Activated CD8-positive, alpha-beta memory T cell treated with anti-CD3 and anti-CD28 coated beads for 4 hours (primary cell): ENCODE measurements at regions not wholly inside any gene's neighbourhood (a gene's known extent, or its start where the extent isn't known, plus 50 kb on each side); places are given as distances from the start of the nearest gene placed in this dataset.
"Not testable (repeated sequence)": the region's sequence is repeated elsewhere in the genome, so short reads cannot be mapped to it uniquely, and the experiment has no call there.

Experiments
- DNase-seq, 2 donors: peaks; one replicate each; pipeline ENCODE4 v3.0.0-alpha.2; 2020; ENCODE audit warnings: low read depth in 2 of 2

DNA sequence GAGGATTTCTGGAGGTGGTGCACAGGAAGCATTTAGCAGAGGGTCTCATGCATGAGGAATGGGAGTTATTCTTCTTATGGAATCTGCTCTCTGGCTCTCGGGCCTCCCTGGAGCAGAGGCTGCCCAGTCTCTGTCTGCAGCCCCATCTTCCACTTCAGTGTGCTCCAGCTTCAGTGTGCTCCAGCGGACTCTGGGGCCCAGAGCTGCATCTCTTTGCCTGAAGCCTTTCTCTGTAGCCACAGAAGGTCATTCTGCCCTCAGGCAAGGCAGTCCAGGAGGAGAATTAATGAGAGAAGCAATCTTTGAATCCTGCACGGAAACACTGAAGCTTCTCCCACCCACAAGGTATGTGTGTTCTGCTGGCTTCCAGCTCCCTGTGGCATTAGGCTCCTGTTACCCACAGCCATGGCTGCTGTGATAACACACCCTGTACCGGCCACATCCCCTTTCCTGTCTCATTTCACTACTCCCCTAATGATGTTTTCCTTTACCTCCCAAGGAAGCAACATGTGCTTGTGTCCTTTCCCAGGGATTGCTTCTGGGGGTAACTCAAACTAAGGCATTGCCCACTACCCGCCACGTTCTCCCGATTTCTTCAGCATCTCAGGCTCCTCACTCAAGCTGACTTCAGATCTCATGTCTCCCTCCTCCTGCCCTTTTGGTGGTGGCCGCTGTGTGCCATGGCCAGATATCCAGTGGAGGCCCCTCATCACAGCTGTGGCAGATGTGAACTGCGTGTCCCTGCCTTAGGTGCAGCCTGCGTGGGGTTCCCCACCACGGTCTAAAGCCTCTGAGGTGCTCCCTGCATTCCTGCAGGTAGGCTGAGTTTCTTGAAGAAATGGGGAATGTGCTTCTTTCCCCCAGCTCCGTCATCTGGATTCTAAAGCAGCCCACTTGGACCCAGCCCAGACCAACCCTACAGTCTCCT is 181.2 kb upstream of the GALNT2 start:
- DNase-seq: no peak

DNA sequence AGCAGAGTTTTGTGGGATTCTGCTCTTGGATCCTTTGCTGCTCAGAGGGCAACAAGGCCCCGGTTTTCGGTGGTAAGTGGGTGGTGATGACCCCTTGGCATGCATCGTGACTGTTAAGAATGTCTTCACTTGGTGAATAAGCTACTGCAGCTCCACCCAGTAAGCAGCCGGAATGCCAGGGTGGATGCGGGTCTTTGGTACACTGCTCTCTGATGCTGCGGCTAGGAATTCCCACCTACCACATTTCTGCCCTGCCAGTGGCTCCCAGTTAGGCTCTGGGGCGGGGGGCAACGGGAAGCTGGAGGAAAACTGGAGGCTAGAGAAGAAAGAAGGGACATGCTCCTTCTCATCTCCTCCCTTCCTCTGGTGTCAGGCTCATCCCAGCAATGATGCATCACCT is 180.4 kb upstream of the GALNT2 start:
- DNase-seq: no peak

DNA sequence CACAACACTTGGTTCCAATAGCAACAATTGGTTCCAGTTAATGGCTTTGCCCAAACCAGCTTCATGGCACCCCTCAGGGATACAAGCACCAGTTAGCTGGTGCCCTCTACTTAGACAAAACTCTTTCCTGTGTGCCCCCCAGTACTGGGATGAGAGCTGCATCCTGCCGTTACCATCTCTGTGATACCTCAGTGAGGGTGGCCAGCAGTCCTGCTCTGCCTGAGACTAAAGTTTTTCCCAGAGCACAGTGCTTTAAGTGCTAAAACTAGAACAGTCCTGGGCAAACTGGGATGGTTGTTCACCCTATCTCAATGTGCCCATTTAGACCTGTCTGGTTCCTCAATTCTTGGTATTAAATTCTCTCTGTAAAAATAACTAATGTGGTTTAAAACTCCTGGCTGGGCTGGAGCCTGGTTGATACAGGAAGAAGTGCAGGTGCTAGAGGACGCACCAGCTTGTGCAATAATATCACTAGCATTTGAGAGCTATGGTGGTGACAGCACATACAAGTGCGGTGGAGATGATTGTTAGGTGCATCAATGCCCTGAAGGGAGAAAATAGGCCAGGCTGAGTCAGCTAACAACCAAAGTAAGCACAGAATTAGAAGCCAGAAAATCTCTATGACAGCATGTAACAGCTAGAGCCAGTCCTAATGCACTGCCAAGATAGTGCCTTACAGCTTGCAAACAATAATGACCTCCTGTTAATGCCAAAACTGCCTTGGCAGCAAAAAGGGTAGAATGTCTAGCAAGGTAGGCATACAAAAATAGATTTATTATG is 179.8 kb upstream of the GALNT2 start:
- DNase-seq: no peak

DNA sequence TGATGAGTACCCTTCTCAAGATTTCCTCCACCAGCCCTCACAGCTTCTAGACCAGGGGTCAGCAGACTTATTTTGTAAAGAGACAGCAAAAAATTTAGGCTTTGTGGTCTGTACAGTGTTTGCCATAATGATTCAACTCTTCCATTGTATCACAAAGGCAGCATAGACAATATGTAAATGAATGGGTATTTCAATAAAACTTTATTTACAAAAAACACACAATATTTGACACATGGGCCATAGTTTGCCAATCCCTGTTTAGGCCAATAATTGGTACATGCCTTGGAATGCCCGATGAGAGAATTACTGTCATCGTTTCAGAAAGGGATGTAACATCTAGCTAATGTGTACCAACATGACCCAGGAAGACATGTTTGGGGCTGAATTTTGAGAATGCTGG is 178.9 kb upstream of the GALNT2 start:
- no peak for DNase-seq

DNA sequence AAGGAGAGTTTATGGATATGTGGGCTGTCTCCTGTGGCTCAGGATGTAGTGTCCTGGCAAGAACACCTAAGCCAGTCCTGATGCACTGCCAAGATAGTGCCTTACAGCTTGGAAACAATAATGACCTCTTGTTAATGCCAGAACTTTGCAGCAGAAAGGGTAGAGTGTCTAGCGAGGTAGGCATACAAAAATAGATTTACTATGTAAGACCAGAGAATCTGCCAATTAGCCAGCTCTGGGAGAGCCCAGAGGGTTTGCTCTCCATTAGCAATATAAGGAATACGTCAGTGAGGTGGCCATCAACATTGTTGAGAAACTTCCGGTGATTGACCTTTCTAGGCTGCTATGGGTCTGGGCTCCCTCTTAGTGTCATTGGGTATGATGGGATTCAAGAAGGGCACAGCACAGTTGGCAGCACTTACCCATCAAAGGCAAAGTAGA is 178.5 kb upstream of the GALNT2 start:
- DNase-seq: no peak

DNA sequence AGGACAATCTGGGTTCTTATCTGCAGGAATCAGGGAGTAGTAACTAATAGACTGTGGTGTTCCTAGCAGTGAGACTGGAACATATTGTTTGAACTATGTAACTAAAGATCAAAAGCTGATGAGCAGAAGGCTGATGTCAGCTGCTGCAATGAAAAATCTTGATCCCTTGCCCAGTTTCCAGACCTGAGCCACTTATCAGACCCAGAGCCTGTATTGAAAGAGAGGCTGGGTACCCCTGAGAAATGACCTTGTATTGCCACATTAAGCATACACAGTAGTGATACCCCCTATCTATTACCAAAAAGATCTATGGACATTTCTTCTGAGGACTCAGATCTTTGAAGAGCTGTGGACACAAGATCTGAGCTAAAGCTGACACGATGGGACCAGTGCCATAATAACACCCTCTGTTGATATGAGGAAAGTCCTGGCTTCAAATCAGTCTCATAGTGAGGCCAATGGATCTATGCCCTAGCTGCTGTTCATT is 178.0 kb upstream of the GALNT2 start:
- no peak for DNase-seq

DNA sequence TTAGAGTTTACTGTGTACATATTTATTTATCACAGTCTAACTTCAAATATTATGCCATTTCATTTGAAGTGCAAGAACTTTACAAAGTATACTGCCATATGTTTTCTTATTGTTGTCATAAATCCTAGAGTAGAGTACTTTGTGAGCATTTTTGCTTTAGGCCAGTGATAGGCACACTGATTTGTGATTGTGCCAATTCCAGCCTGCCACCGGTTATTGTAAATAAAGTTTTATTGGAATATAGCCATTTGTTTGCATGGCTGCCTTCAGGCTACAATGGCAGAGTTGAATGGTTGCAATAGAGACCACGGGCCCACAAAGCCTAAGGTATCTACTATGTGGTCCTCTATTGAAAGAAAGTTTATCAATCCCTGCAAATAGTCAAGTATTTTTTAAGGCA is 175.8 kb upstream of the GALNT2 start:
- no peak for DNase-seq

DNA sequence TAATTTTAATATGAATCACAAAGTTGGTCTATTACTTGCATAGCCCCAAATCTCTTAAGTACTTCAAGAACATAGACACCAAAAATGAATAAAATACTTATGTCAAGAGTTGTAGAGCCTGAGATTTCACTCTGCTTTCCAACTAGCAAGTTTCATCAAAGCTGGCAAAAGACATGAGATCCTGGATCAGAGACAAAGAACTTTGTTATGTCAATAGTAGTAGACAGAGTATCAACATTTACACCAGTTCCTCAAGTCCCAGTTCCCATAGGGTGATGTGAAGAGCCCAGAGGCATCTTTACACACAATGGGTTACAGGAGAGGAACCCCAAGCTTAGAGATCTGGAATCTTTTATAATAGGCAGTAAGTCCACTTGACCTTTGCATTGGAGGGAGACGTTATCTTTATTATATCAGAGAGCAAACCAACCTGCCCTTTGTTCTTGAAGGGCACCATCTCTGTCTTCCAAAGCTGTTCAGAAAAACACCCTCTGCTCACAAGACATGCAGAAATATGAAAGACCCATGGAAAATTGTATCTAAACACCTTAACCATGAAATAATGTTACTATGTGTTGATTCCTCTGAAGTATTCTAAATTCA is 174.4 kb upstream of the GALNT2 start:
- DNase-seq: no peak

DNA sequence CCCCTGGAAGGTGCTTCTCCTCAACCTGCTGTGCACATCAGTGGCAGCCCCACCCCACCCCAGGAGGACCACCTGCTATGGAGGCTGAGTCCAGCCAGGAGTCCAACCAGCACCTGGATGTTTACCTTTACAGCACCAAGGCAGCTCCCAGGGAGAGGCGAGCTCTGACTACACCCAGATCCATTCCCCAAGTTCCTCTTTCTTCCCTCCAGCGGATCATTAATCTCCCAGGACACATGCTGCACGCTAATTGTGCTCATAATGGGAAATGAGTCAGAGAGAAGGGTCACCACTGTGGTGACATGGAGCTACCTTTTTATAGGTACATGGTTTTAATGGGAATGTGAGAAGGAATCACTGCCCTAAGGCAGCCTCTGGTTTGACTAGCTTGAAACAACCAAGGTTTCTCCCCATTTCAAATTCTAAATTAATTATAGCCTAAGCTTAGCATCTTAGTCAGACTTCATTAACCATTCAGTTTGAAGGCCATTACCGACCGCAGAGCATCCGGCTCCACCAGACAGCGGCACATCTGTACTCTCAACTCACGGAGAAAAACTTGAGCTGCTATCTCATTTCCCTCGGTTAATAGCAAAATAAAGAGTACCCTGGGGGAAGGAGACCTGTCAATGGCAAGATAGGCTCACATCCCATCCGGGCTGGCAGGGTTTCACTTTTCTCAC is 173.1 kb upstream of the GALNT2 start:
- no peak for DNase-seq

DNA sequence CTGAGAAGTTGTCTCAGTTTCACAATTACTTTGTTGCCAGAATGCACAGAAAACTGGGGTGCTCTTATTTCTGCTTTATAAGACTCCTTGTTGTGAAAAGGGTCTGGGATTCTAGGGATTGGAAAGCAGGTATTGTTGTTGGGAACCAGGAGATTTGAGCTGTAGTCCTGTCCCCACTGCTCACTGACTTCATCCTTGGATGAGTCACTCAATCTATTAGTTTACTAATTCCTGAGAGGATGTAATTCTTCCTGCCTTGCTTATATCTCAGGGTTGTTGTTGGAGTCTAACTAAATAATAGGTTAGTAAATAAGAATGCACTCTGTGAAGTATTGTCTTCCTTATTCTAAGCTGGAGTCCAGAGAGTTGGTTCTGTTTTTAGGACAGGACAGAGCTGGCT is 172.5 kb upstream of the GALNT2 start:
- DNase-seq: no peak

DNA sequence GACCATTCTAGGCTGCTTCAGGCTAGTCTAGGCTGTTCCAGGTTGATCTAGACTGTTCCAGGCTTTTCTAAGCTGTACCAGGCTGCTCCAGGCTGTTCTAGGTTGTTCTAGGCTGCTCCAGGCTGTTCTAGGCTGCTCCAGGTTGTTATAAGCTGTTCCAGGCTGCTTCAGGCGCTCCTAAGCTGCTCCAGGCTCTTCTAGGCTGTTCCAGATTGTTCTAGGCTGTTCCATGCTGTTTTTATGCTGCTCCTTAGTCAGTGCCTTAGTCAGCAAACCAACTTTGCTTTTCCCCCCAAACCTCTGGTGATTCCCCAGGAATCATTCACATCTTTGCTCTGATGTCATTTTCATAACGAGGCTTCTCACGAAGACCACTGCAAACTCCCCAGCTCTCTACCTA is 171.4 kb upstream of the GALNT2 start:
- no peak for DNase-seq

DNA sequence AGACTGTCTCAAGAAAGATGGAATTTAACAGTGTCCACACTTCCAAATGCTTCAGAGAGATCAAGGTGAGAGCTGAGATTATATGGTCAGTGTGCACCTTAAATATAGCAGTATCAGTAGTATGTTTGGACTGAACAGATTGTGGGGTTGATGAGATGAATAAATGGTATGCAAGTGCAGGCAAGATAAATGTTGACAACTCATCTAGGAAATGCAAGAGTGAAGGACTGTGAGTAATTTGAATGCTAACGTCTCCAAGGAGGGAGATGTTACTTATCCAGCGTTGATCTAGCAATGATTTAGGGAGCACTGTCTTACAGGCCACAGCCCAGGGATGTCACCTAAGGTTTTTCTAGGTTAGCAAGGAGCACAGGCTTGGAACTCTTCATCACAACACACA is 170.7 kb upstream of the GALNT2 start:
- no peak for DNase-seq

DNA sequence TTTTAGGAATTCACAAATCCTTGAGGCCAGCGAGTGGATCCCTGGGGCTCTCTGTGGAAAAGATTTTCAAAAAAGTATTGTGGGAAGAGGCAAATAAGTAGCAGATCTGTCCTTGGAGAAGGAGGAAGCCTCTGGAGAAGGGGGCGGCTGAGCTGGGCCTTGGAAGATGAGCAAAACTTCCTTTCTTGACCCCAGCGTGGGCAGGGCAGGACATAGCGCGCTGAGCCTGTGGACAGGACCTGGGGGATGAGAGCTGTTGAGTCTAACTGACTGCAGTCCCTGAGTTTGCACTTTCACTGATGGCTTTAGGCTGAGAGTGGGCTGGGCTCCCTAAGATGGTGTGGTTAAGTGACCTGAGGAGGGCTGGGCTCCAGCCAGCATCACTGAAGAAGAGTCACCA is 170.2 kb upstream of the GALNT2 start:
- DNase-seq: no peak

DNA sequence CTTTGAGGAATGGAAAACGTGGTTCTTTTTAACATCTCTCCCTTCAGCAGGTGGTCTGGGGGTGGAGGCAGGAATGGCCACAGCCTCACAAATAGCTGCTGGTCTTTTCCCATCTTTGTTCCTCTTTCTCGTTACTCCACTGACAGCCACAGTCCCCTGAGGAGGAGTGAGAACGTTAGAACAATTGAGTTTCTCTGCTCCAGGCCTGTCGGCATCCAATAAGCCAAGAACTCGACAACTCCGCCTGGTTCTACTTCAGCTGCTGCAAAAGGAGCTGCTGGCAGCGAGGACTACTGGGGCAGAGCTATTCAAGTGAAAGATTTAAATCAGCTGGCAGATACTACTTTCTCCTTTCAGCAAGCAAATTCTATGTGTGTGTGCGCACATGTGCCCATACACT is 169.5 kb upstream of the GALNT2 start:
- no peak for DNase-seq

DNA sequence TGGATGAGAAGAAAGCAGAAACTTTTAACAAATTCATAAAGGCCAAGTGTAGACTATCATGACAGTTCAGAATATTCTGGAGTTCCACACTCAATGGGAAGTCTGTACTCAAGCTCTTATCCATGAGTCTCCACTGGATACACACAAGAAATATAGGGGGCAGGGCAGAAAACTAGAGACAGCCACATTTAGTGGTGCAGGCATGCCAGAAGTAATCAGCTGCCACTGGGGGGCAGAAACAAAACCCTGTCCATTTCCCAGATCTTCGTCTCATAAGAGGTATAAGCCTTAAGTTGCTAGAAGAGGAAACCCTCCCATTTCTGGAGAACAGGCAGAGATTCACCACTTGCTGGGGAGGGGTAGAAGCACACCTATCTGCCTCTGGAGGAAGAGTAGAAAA is 166.8 kb upstream of the GALNT2 start:
- DNase-seq: no peak

DNA sequence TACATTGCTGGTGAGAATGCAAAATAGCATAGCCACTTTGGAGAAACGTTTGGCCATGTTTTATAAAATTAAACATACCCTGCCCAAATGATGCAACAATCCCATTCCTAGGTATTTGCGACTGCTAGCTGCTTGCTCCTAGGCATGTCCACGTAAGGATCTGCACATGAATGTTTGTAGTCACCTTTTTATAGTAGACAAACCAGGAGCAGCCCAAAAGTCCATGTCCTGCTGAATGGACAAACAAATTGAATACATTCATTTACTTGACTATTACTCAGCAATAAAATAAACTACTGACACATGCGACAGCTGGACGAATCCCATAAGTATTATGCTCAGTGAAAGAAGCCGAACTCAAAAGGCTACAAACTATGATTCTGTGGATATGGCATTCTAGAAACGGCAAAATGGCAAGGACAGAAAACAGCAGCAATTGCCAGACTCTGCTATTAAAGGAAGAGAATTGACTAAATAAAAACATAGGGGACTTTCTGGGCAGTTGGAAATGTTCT is 161.9 kb upstream of the GALNT2 start:
- DNase-seq: no peak

DNA sequence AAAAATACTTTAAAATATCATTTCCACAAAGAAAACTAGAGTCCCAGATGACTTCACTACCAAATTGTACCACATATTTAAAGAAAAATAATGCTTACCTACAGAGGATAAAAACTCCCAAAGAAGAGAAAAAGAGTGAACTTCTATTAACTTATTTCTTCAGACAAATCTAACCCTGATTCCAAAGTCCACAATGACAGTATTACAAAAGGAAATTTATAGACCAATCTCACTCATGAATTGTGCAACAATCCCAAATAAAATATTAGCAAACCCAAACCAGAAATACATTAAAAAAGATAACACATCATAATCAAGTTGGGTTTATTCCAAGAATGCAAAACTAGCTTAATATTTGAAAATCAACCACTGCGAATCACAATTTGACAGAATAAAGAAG is 161.4 kb upstream of the GALNT2 start:
- DNase-seq: no peak

DNA sequence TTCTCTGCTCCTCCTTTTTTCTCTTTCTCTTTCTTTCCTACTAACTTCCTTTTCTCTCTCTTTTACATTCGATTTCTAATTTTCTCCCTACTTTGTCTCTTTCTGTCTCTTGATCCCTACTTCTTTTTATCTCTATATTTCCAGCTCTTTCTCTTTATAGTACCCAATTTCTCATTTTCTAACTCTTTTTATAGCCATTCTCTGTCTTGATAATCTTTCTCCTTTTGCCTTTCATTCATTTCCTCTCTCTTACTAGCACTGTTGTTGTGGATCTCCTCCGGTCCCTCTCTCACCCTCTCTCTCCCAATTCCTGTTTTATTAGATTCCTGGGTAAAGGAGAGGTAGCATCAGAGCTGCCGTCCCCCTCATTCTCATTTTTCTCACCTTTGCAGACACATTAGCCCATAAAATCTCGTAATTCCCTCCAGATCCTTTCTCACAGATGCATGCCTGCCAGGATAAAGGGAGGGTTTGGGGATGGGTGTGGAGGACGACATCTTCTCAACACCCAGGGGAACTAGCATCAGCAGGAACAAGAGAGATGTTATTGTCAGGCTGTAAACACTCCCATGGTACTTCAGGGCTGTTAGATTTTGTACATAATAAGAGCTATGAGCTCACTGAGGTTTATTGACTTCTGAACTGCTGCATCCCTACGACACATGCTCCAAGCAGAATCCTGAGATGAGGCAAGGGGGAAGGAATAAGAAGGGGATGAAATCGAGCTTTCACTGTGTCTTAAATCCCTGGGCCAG is 159.0 kb upstream of the GALNT2 start:
- no peak for DNase-seq

DNA sequence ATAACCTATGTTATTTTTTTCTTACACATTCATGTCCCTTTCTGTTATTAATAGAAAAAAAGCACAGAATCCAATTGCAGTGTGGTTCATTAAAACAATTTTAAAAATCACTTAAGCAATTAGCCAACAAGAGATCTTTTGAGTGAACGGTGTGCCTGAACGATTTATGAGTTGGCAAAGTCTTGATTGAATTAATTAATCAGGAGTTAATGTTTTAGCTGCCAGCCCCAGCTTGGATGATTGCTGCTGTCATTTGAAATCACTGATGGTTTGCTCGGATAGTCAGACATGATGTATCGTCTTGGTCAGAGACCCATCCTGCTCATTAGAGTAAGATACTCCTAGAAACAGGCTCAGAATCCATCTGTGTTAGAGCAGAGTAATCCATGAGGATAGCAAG is 158.3 kb upstream of the GALNT2 start:
- DNase-seq: no peak

DNA sequence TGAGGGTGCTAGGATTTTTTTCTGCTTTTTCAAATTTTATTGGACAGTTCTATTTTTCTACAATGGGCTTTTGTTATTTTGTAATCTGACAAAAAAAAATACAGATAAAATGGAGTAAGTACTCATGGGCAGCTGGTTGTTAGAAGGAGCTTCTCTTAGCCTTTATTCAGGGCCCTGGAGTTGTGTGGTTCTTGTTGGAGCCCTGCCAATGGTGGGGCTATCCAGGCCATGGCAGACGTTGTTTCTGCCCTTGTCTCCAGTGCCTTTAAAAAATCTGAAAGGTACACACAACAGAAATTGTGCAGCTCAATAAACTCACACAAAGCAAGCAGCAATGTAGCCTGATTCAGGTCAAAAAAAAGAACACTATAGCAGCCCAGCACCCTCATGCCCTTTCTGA is 153.5 kb upstream of the GALNT2 start:
- DNase-seq: no peak

DNA sequence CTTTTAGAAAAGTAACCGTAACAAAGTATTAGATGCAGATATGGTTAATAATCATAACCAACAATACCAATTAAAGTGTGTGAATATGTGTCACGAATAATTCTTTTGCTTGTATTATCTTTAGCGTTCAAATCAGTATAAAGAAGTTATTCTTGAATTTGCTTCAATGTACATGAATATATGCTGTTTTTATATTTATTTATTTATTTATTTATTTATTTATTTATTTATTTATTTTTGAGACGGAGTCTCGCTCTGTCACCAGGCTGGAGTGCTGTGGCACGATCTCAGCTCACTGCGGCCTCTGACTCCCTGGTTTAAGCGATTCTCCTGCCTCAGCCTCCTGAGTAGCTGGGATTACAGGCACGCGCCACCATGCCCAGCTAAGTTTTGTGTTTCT is 147.6 kb upstream of the GALNT2 start:
- DNase-seq: not testable (repeated sequence)
